Keratinocyte (primary cell): ENCODE measurements at regions not wholly inside any gene's neighbourhood (a gene's known extent, or its start where the extent isn't known, plus 50 kb on each side); places are given as distances from the start of the nearest gene placed in this dataset.

ENCODE experiments used
- DNase-seq: peaks from one replicate; pipeline ENCODE4 v3.0.0-alpha.2; 2011; ENCODE audit warnings: low read depth, missing footprints, low spot score
- FAIRE-seq: peaks from 2 replicates; lab custom pipeline; 2011; peaks lifted over from hg19 to GRCh38; lab: Jason Lieb, UNC
- H2AFZ ChIP-seq: 2 replicates; pipeline ENCODE4 v1.6.0; 2012; ENCODE audit warnings: low read length, control low read depth, inconsistent platforms; ENCODE audit not compliant: control insufficient read depth
- H3K27ac ChIP-seq: 2 replicates; pipeline ENCODE4 v1.5.1; 2011; ENCODE audit warnings: low read length; ENCODE audit not compliant: control insufficient read depth, insufficient read depth
- H3K27me3 ChIP-seq: 3 replicates; pipeline ENCODE4 v1.6.0; 2011; ENCODE audit warnings: low read length; ENCODE audit not compliant: control insufficient read depth, insufficient read depth; ENCODE audit errors: extremely low read depth
- H3K36me3 ChIP-seq, 2 experiments: 2 replicates in 1 of 2; 3 replicates in 1 of 2; pipeline ENCODE4 v1.5.1; 2011; ENCODE audit warnings: low read length in 2 of 2, mild to moderate bottlenecking in 1 of 2; ENCODE audit not compliant: control insufficient read depth in 2 of 2, insufficient read depth in 2 of 2; ENCODE audit errors: extremely low read depth in 1 of 2
- H3K4me1 ChIP-seq: 3 replicates; pipeline ENCODE4 v1.5.1; 2011; ENCODE audit warnings: low read length; ENCODE audit not compliant: control insufficient read depth, insufficient read depth; ENCODE audit errors: extremely low read depth
- H3K4me2 ChIP-seq: 3 replicates; pipeline ENCODE4 v1.6.0; 2011; ENCODE audit warnings: low read depth, low read length; ENCODE audit not compliant: control insufficient read depth, insufficient read depth; ENCODE audit errors: extremely low read depth
- H3K4me3 ChIP-seq, 3 experiments: fragments of 200-600 bp in 1 of 3; sonication (generic) in 1 of 3; 2 replicates in 2 of 3; 3 replicates in 1 of 3; pipeline ENCODE4 v1.5.1; 2011 to 2016; ENCODE audit warnings: low read length in 3 of 3, mild to moderate bottlenecking in 3 of 3, control low read depth in 2 of 3, inconsistent platforms in 1 of 3, low read depth in 1 of 3, mixed read lengths in 1 of 3, mixed run types in 1 of 3, moderate library complexity in 1 of 3; ENCODE audit not compliant: control insufficient read depth in 2 of 3, insufficient read depth in 2 of 3; ENCODE audit errors: extremely low read depth in 1 of 3
- H3K79me2 ChIP-seq: 2 replicates; pipeline ENCODE4 v1.6.0; 2012; ENCODE audit warnings: low read length; ENCODE audit not compliant: control insufficient read depth, insufficient read depth
- H3K9ac ChIP-seq: 3 replicates; pipeline ENCODE4 v1.6.0; 2011; ENCODE audit warnings: low read length; ENCODE audit not compliant: control insufficient read depth, insufficient read depth; ENCODE audit errors: extremely low read depth
- H3K9me1 ChIP-seq: 3 replicates; pipeline ENCODE4 v1.6.0; 2011; ENCODE audit warnings: low read length; ENCODE audit not compliant: control insufficient read depth, insufficient read depth; ENCODE audit errors: extremely low read depth
- H3K9me3 ChIP-seq: 2 replicates; pipeline ENCODE4 v1.5.1; 2012; ENCODE audit warnings: low read depth, low read length; ENCODE audit not compliant: control insufficient read depth
- H4K20me1 ChIP-seq: 3 replicates; pipeline ENCODE4 v1.6.0; 2011; ENCODE audit warnings: low read length; ENCODE audit not compliant: control insufficient read depth, insufficient read depth; ENCODE audit errors: extremely low read depth
- CTCF ChIP-seq, 3 experiments: IDR thresholded peaks in 1 of 3; conservative IDR thresholded peaks in 1 of 3; optimal IDR thresholded peaks in 1 of 3; 2 replicates in 2 of 3; 3 replicates in 1 of 3; pipeline versions ENCODE3 to v1.5.1; 2011; ENCODE audit warnings: low read length in 3 of 3, mild to moderate bottlenecking in 3 of 3, moderate library complexity in 2 of 3, control low read depth in 1 of 3, inconsistent platforms in 1 of 3; ENCODE audit not compliant: insufficient read depth in 2 of 3; ENCODE audit errors: extremely low read depth in 1 of 3
- EZH2 ChIP-seq: IDR thresholded peaks from one replicate; pipeline ENCODE4 v1.6.1; 2012; ENCODE audit warnings: inconsistent platforms, mild to moderate bottlenecking, low read length, moderate library complexity
- dilution Hi-C: fragments of 300-500 bp; cut with MboI; formaldehyde crosslinking; loops from one replicate; pipeline ENCODE4 v1.7.0; 2020; ENCODE audit warnings: low sequenced_read_pairs; ENCODE audit not compliant: extremely low pct_ligation_motif_present

GRCh38 chr18:39325973-39326372 lies 1760.4 kb upstream of the CELF4 start:
- Histone ChIP-seq H3K4me1 (no peaks in the 10 kb centered on the region), H4K20me1 (no peaks in the 10 kb centered on the region), H3K4me2 (no peak overlapping the region), H3K27me3 (no peaks in the 10 kb centered on the region), H3K9me3 (no peaks in the 10 kb centered on the region), H3K27ac (no peak overlapping the region), H3K79me2 (no peaks in the 10 kb centered on the region), H3K4me3 (no peak overlapping the region), H2AFZ (no peak overlapping the region), H3K36me3 (no peaks in the 10 kb centered on the region), H3K9me1 (no peaks in the 10 kb centered on the region), H3K9ac (no peak overlapping the region)
- TF ChIP-seq EZH2 (no peak), CTCF (optimal IDR thresholded peaks at IDR 0.05 in 1 of 3, IDR thresholded peaks at IDR 0.05 in 1 of 3, conservative IDR thresholded peaks at IDR 0.05 in 1 of 3; ENCODE audit: extremely low read depth in 1 of 3, insufficient read depth in 2 of 3, low read length in 3 of 3) (no peak)
- dilution Hi-C loops = no loop called here
- FAIRE-seq (no peak), DNase-seq (no peak)

GRCh38 chr18:39319141-39319540 lies 1753.5 kb upstream of the CELF4 start:
- no peak for FAIRE-seq
- H3K79me2 ChIP-seq = no peaks in the 10 kb centered on the region
- H4K20me1 ChIP-seq = no peaks in the 10 kb centered on the region

More at GRCh38 chr18:39319141-39319540, 1753.5 kb upstream of the CELF4 start:
- Histone ChIP-seq H3K4me3 (no peak overlapping the region), H2AFZ (no peak overlapping the region), H3K9ac (no peak overlapping the region), H3K4me1 (no peaks in the 10 kb centered on the region), H3K4me2 (no peak overlapping the region), H3K27ac (no peak overlapping the region), H3K27me3 (no peaks in the 10 kb centered on the region), H3K36me3 (no peaks in the 10 kb centered on the region), H3K9me1 (no peaks in the 10 kb centered on the region), H3K9me3 (no peaks in the 10 kb centered on the region)
- dilution Hi-C loops = no loop called here
- DNase-seq = no peak
- no peak for TF ChIP-seq EZH2
- TF ChIP-seq CTCF (optimal IDR thresholded peaks at IDR 0.05 in 1 of 3, IDR thresholded peaks at IDR 0.05 in 1 of 3, conservative IDR thresholded peaks at IDR 0.05 in 1 of 3; ENCODE audit: extremely low read depth in 1 of 3, insufficient read depth in 2 of 3, low read length in 3 of 3) = no peak
